ENCODE measurements at regions not wholly inside any gene's neighbourhood (a gene's known extent, or its start where the extent isn't known, plus 50 kb on each side); places are given as distances from the start of the nearest gene placed in this dataset.

DNA sequence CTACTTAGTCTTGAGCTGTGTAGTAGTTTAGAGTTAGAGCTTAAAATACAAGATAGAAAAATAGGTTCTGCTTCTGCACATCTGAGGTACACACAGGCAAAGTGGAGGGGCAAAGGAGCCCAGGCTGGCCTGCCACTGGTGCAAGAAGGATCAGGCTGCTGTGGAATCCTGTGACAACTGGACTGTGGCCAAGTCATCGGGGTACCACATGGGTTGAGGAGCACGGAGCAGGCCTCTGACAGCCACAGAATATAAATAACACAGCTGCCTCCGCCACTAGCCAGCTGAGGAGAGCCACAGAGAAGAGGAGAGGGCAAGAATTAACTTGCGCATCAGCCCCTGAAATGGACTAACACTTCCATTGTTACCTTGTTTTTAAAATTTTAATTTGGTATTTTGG lies 206.0 kb upstream of the MARCKS start:
- TF ChIP-seq, protein P1, sequence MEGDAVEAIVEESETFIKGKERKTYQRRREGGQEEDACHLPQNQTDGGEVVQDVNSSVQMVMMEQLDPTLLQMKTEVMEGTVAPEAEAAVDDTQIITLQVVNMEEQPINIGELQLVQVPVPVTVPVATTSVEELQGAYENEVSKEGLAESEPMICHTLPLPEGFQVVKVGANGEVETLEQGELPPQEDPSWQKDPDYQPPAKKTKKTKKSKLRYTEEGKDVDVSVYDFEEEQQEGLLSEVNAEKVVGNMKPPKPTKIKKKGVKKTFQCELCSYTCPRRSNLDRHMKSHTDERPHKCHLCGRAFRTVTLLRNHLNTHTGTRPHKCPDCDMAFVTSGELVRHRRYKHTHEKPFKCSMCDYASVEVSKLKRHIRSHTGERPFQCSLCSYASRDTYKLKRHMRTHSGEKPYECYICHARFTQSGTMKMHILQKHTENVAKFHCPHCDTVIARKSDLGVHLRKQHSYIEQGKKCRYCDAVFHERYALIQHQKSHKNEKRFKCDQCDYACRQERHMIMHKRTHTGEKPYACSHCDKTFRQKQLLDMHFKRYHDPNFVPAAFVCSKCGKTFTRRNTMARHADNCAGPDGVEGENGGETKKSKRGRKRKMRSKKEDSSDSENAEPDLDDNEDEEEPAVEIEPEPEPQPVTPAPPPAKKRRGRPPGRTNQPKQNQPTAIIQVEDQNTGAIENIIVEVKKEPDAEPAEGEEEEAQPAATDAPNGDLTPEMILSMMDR (IDR thresholded peaks at IDR 0.05; ENCODE audit: low read length) = no peak
- no peak for TF ChIP-seq EZH2 (IDR thresholded peaks at IDR 0.05; ENCODE audit: borderline replicate concordance, low read length)
